IMR-90 (cell line): ENCODE measurements at regions not wholly inside any gene's neighbourhood (a gene's known extent, or its start where the extent isn't known, plus 50 kb on each side); places are given as distances from the start of the nearest gene placed in this dataset.
A peak's percentile ranks its signal among the peaks of the same experiment; 100 is the strongest.

Source experiments
- BHLHE40 ChIP-seq: fragments of 150-350 bp; IDR thresholded peaks from 2 replicates; pipeline ENCODE4 v1.6.1; 2016; ENCODE audit warnings: mild to moderate bottlenecking, low read depth, low read length
- CEBPB ChIP-seq: IDR thresholded peaks from 2 replicates; pipeline ENCODE4 v1.6.1; 2012; ENCODE audit warnings: low read depth, low read length, improper control_type of control experiment
- MAFK ChIP-seq: IDR thresholded peaks from 2 replicates; pipeline ENCODE4 v1.6.1; 2012; ENCODE audit warnings: low read depth, low read length, improper control_type of control experiment
- MXI1 ChIP-seq: IDR thresholded peaks from 2 replicates; pipeline ENCODE4 v1.6.1; 2012; ENCODE audit warnings: low read depth, mild to moderate bottlenecking, low read length, moderate library complexity, borderline replicate concordance
- POLR2A ChIP-seq: IDR thresholded peaks from 2 replicates; pipeline ENCODE4 v1.6.1; 2012; ENCODE audit warnings: mild to moderate bottlenecking, low read depth, low read length
- RAD21 ChIP-seq: IDR thresholded peaks from 2 replicates; pipeline ENCODE4 v1.6.1; 2012; ENCODE audit warnings: low read length, improper control_type of control experiment
- RFX5 ChIP-seq: IDR thresholded peaks from 2 replicates; pipeline ENCODE4 v1.8.0; 2012; ENCODE audit warnings: low read depth, mild to moderate bottlenecking, low read length, moderate library complexity
- TF ChIP-seq, protein P1 (sequence below): conservative IDR thresholded peaks from 2 replicates; pipeline ENCODE4 v1.5.1; 2012; ENCODE audit warnings: mild to moderate bottlenecking, low read depth, low read length, improper control_type of control experiment
- TF ChIP-seq, protein P2 (sequence below): fragments of 150-350 bp; IDR thresholded peaks from 2 replicates; pipeline ENCODE4 v1.6.1; 2017; ENCODE audit warnings: mild to moderate bottlenecking, antibody characterized with exemption, low read length, low read depth

GRCh38 chr1:219086956-219087469 lies 86.7 kb upstream of the LYPLAL1 start:
- no peak for TF ChIP-seq RFX5
- TF ChIP-seq POLR2A: no peak
- TF ChIP-seq, protein P1, sequence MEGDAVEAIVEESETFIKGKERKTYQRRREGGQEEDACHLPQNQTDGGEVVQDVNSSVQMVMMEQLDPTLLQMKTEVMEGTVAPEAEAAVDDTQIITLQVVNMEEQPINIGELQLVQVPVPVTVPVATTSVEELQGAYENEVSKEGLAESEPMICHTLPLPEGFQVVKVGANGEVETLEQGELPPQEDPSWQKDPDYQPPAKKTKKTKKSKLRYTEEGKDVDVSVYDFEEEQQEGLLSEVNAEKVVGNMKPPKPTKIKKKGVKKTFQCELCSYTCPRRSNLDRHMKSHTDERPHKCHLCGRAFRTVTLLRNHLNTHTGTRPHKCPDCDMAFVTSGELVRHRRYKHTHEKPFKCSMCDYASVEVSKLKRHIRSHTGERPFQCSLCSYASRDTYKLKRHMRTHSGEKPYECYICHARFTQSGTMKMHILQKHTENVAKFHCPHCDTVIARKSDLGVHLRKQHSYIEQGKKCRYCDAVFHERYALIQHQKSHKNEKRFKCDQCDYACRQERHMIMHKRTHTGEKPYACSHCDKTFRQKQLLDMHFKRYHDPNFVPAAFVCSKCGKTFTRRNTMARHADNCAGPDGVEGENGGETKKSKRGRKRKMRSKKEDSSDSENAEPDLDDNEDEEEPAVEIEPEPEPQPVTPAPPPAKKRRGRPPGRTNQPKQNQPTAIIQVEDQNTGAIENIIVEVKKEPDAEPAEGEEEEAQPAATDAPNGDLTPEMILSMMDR: no peak
- TF ChIP-seq CEBPB: peak; percentile 67
- TF ChIP-seq RAD21: no peak
- TF ChIP-seq, protein P2, sequence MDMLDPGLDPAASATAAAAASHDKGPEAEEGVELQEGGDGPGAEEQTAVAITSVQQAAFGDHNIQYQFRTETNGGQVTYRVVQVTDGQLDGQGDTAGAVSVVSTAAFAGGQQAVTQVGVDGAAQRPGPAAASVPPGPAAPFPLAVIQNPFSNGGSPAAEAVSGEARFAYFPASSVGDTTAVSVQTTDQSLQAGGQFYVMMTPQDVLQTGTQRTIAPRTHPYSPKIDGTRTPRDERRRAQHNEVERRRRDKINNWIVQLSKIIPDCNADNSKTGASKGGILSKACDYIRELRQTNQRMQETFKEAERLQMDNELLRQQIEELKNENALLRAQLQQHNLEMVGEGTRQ: no peak
- no peak for TF ChIP-seq MAFK
- TF ChIP-seq MXI1: no peak
- no peak for TF ChIP-seq BHLHE40
